Calu3 (cell line): ENCODE measurements at regions not wholly inside any gene's neighbourhood (a gene's known extent, or its start where the extent isn't known, plus 50 kb on each side); places are given as distances from the start of the nearest gene placed in this dataset.
"Not testable (repeated sequence)": the region's sequence is repeated elsewhere in the genome, so short reads cannot be mapped to it uniquely, and the experiment has no call there.

Experiments used
- BruUV-seq: library from RNA; stranded (reverse); fragments of 400-500 nt; replicated peaks from 2 replicates; lab custom pipeline; 2021; lab: Mats Ljungman, UMichigan
- CTCF ChIA-PET: fragments of 300-600 bp; sonication (Branson Sonifier 250); formaldehyde crosslinking; loops from one replicate; lab custom pipeline; 2022; ENCODE audit warnings: antibody characterized with exemption; lab: Charles Lee
- DNase-seq: peaks from one replicate; pipeline ENCODE4 v3.0.0; 2022
- H3K27ac Mint-ChIP-seq: one replicate; pipeline ENCODE4 v1.8.0; 2022; ENCODE audit warnings: mixed read lengths; ENCODE audit not compliant: unreplicated experiment
- H3K27me3 Mint-ChIP-seq: one replicate; pipeline ENCODE4 v1.8.0; 2022; ENCODE audit warnings: mixed read lengths; ENCODE audit not compliant: unreplicated experiment
- H3K36me3 Mint-ChIP-seq: one replicate; pipeline ENCODE4 v1.8.0; 2022; ENCODE audit warnings: mild to moderate bottlenecking, moderate library complexity, mixed read lengths; ENCODE audit not compliant: insufficient read depth, unreplicated experiment
- H3K4me1 Mint-ChIP-seq: one replicate; pipeline ENCODE4 v1.8.0; 2022; ENCODE audit warnings: mild to moderate bottlenecking, low read depth, mixed read lengths; ENCODE audit not compliant: unreplicated experiment
- H3K4me3 Mint-ChIP-seq: one replicate; pipeline ENCODE4 v1.8.0; 2022; ENCODE audit warnings: mild to moderate bottlenecking, low read depth, moderate library complexity, mixed read lengths; ENCODE audit not compliant: unreplicated experiment
- H3K9me3 Mint-ChIP-seq: one replicate; pipeline ENCODE4 v1.8.0; 2022; ENCODE audit warnings: low read depth, mixed read lengths; ENCODE audit not compliant: unreplicated experiment
- CTCF ChIP-seq: fragments of 200-600 bp; IDR thresholded peaks from one replicate; pipeline ENCODE4 v1.8.0; 2022; ENCODE audit warnings: antibody characterized with exemption; ENCODE audit not compliant: unreplicated experiment
- intact Hi-C: fragments of 100-400 bp; cut with micrococcal nuclease; formaldehyde crosslinking; loops from one replicate; pipeline ENCODE4 v1.10.0; 2022; ENCODE audit not compliant: unreplicated experiment

GRCh38 chr18:70398076-70398475, 109.2 kb downstream of the SOCS6 start:
- CTCF ChIA-PET: no interaction called here
- BruUV-seq: no TSS peak
- no peaks in the 10 kb centered on the region for H3K27me3 Mint-ChIP-seq
- TF ChIP-seq CTCF: no peak
- no peak overlapping the region for H3K27ac Mint-ChIP-seq
- H3K9me3 Mint-ChIP-seq: no peaks in the 10 kb centered on the region
- no peaks in the 10 kb centered on the region for H3K36me3 Mint-ChIP-seq
- intact Hi-C loops: no loop called here
- no peak for DNase-seq
- no peak overlapping the region for H3K4me3 Mint-ChIP-seq
- no peaks in the 10 kb centered on the region for H3K4me1 Mint-ChIP-seq

GRCh38 chr18:70397259-70397925, 108.5 kb downstream of the SOCS6 start:
- Mint-ChIP-seq H3K9me3 (no peaks in the 10 kb centered on the region), H3K4me1 (no peaks in the 10 kb centered on the region), H3K27me3 (no peaks in the 10 kb centered on the region), H3K4me3 (no peak overlapping the region), H3K36me3 (no peaks in the 10 kb centered on the region), H3K27ac (no peak overlapping the region)
- no peak for TF ChIP-seq CTCF
- intact Hi-C loops: no loop called here
- no peak for DNase-seq
- BruUV-seq: no TSS peak
- CTCF ChIA-PET: no interaction called here

GRCh38 chr18:70395771-70396170, 106.9 kb downstream of the SOCS6 start:
- BruUV-seq, intact Hi-C loops, H3K4me1 Mint-ChIP-seq, H3K9me3 Mint-ChIP-seq, H3K36me3 Mint-ChIP-seq, H3K27me3 Mint-ChIP-seq, DNase-seq, CTCF ChIA-PET, H3K4me3 Mint-ChIP-seq, H3K27ac Mint-ChIP-seq: not testable (repeated sequence)

DNA sequence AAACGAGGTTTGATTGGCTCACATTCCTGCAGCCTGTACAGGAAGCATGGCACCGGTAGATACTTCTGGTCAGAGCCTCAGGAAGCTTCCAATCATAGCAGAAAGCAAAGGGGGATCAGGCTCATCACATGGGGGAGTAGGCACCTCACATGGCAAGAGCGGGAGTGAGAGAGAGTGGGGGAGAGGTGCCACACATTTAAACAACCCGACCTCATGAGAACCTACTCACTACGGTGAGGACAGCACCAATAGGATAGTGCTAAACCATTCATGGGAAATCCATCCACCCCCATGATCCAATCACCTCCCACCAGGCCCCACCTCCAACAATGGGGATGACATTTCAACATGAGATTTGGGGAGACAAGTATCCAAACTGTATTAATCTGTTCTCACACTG, 105.8 kb downstream of the SOCS6 start:
- CTCF ChIA-PET: interaction anchor here (0.7 kb wide), 1 partner anchor 831 kb away, joined by 4 read pairs; no protein-coding TSS in a partner anchor
- no peak overlapping the region for H3K4me3 Mint-ChIP-seq

More for the DNA sequence above, 105.8 kb downstream of the SOCS6 start:
- no peak for TF ChIP-seq CTCF
- H3K36me3 Mint-ChIP-seq: no peaks in the 10 kb centered on the region
- intact Hi-C loops: no loop called here
- DNase-seq: no peak
- no peak overlapping the region for H3K27ac Mint-ChIP-seq
- no TSS peak for BruUV-seq
- H3K9me3 Mint-ChIP-seq: no peaks in the 10 kb centered on the region
- no peaks in the 10 kb centered on the region for H3K27me3 Mint-ChIP-seq
- no peaks in the 10 kb centered on the region for H3K4me1 Mint-ChIP-seq
